KBM-7 (cell line): ENCODE measurements at regions not wholly inside any gene's neighbourhood (a gene's known extent, or its start where the extent isn't known, plus 50 kb on each side); places are given as distances from the start of the nearest gene placed in this dataset.
"Not testable (repeated sequence)": the region's sequence is repeated elsewhere in the genome, so short reads cannot be mapped to it uniquely, and the experiment has no call there.

Source experiments
- DNase-seq: peaks from one replicate; pipeline ENCODE4 v3.0.0-alpha.2; 2015
- in situ Hi-C: fragments of 300-500 bp; cut with MboI; formaldehyde crosslinking; loops from 2 replicates; pipeline ENCODE4 v1.14.3; 2020; ENCODE audit warnings: low sequenced_read_pairs, low pct_unique_long_range_greater_than_20kb, mixed read lengths

DNA sequence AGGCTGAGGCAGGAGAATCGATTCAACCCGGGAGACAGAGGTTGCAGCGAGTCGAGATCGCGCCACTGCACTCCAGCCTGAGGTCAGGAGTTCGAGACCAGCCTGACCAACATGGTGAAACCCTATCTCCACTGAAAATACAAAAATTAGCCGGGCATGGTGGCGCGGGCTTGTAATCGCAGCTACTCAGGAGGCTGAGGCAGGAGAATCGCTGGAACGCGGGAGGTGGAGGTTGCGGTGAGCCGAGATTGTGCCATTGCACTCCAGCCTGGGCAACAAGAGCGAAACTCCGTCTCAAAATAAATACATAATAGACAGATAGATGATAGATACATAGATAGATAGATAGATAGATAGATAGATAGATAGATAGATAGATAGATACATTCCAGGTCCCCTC, 233.3 kb downstream of the CRLF2 start:
- in situ Hi-C loops, DNase-seq: not testable (repeated sequence)

DNA sequence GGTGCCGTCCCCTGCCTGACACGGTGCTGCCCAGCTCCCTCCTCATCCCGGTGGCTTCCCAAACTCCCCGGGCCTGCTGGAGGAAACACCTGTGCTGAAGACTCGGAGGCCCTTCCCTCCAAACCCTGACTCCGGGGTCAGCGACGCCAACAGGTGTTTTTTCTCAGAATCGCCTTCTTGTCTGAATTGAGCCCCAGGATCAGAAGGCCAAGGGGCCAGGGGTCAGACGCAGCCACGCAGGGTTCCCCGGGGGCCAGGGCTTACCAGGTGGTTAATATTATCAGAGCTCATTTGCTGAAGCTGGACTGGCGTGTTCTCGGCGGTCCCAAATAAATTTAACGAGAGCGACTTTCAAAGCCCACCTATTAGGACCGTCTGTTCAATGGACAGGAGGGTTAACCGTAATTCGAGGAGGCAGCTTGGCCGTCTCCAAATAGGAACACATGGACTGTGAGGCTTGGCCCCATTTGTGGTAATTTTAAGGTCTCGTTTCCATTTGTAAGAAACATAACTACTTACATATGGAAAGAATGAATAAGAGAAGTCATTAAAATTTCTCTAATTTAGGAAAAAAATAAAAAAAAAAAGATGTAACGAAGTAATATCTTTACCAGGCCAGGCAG, 239.3 kb downstream of the CRLF2 start:
- DNase-seq: no peak
- in situ Hi-C loops: no loop called here

DNA sequence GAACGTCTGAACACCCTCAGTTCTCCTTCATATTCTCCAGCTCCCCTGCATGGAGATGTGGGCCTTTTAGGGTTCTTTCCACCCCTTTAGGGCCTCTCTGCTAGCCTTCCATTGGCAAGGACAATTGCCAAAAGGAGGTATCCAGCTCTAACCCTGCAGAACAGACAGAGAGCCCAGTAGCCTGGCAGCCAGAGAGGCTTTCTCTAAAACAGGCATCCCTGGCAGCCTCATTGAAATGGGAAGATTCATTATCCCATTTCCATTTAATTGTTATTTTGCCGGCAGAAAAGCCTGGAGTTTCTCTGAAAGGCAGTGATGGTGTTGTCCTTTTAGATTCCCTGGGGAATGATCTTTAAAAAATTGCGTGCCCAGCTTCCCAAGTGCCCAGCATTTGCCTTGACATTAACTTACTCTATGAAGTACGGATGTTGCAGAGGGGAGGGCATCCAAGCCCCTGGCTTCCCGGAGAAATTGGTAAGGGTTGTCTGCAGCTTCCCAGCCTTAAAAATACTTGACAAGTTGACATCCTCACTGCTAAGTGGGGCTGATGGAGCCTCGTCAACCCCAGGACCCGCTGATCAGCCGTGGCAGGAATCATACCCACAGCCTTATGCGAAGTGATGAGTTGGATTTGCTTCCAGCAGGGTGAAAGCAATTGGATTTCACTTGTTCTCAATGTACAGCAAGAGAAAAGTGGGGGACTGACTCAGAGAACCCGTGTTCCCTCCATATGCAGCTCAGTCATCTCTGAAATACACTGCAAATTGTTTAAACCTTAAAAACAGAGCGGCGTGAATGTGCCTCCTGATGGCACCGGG, 244.1 kb downstream of the CRLF2 start:
- DNase-seq: no peak
- in situ Hi-C loops: no loop called here

DNA sequence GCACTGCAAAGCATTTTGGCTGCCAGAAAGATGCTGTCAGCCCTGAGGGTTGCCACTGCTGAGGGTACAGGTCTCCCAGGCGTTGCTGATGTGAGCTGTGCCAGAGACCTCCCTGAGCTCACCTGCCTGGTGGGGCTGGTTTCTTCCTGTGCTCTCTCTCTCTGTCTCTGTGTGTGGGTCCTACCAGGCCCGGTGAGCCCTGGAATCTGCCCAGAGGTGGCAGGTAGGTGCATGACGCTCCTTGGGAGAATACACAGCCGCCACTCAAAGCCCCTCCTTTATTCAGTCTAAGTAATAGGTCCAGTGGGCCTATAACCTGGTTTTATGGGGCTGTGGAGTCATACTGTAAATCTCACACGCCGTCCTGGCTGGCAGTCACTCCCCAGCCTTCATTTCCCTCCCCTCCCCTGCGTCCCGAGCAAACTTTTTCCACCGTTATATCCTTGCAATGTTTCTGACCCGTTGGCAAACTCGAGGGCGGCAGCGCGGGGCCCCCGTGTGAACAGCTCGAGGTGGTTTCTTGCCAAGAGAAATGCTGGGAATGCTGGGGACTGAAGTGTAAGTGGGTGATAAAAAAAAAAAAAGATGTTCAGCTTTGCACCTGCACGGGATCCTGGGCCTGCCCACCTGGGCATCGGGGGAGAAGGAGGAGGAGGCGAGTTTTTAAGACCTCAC, 245.9 kb downstream of the CRLF2 start:
- in situ Hi-C loops: no loop called here
- no peak for DNase-seq

DNA sequence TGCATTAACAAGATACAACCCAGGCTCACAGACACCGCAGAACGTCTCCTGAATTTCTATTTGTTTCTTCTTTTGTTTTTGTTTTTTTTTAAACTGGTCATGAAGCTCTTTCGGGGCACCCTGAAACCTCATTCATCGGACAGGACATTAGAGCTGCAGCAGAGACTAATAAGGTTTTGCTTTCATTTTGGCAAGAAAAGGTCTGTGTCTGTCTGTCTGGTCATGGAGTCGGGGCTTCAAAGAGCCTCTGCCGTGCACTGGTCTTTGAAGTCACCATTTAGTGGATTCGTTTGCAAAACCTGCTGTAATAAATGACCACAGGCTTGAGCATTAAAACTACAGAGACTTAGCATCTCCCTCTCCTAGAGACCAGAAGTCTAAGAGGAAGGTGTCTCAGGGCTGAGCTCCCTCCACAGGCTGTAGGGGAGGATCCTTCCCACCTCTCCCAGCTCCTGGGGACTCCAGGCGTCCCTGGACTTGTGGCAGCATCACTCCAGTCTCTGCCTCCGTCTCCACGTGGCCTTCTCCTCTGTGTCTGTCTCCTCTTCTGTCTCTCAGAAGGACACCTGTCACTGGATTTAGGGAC, 247.5 kb downstream of the CRLF2 start:
- in situ Hi-C loops: no loop called here
- DNase-seq: no peak

DNA sequence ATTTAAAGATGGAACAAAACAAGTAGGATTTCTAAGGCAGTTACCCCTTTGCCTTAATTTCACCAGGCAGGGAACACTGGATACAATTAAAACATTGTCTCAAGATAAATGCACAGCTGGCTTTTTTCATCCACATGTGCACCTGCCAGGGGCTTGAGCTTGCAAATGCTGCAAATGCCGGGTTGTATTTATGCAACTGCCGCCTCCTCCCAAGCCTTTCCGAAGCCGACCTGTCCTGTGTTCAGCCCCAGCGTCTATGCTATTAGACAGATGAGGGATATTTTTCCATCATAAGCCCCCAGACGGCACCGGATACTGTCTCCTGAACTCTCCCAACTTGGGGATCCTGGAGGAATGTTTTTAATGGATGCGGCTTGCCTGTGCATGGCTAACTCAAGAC, 251.6 kb downstream of the CRLF2 start:
- in situ Hi-C loops: no loop called here
- DNase-seq: no peak

DNA sequence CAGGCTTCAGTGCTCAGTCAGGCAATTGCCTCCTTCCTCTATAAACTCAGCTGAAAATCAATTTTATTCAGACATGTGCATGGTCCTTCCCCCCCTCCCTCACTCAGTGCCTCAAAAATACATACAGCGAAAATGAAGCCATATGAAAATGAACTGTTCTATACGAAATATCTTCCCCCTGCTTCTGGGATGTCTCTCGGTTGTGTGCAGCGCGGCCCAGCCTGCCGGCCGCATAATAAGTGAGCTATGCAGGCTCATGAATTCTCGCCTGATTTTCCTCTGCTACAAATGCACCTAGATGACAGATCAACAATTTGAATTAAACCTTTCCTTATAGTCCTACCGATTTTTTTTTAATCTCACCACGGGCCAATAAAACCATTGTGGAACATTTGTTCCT, 252.9 kb downstream of the CRLF2 start:
- DNase-seq: no peak
- in situ Hi-C loops: no loop called here

DNA sequence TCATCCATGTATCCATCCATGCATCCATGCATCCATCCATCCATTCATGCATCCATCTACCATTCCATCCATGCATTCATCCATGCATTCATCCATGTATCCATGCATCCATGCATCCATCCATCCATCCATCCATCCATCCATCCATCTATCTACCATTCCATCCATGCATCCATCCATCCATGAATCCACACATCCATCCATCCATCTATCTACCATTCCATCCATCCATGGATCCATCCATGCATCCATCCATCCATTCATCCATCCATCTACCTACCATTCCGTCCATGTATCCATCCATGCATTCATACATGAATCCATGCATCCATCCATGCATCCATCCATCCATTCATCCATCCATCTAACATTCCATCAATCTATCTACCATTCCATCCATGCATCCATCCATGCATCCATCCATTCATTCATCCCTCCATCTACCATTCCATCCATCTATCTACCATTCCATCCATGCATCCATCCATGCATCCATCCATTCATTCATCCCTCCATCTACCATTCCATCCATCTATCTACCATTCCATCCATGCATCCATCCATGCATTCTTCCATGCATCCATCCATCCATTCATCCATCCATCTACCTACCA, 257.2 kb downstream of the CRLF2 start:
- DNase-seq, in situ Hi-C loops: not testable (repeated sequence)

DNA sequence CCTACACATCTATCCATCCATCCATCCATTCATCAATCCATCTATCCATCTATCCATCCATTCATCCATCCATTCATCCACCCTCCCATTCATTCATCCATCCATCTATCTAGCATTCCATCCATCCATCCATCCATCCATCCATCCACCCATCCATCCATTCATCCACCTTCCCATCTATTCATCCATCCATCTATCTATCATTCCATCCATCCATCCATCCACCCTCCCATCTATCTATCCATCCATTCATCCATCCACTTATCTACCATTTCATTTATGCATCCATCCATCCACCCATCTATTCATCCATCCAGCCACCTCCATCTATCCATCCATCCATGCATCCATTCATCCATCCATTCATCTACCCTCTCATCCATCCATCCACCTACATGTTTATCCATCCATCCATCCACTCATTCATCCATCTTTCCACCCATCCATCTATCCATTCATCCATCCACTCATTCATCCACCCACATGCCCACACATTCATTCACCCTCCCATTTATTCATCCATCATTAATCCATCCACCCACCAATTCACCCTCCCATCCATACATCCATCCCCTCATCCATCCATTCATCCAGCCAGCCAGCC, 258.5 kb downstream of the CRLF2 start:
- DNase-seq: no peak
- in situ Hi-C loops: no loop called here

DNA sequence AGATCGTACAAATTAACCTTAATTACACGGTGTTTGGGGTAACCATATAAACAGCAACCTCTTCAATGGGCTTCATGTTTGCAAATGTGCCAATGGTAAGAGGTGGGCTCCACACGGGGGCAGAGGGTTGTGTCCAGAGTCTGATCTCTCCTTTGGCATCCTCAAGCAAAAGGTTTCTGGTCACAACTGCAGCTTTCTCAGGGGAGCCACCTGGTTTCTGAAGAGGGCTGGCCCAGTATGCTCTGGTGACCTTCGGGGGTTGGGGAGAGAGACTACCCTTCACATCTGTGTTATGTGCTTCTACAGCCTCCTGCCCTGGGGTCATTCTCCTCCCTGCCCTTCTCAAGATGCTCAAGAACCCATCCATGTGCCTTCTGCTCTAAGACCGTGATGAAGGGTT, 259.6 kb downstream of the CRLF2 start:
- no peak for DNase-seq
- in situ Hi-C loops: no loop called here

DNA sequence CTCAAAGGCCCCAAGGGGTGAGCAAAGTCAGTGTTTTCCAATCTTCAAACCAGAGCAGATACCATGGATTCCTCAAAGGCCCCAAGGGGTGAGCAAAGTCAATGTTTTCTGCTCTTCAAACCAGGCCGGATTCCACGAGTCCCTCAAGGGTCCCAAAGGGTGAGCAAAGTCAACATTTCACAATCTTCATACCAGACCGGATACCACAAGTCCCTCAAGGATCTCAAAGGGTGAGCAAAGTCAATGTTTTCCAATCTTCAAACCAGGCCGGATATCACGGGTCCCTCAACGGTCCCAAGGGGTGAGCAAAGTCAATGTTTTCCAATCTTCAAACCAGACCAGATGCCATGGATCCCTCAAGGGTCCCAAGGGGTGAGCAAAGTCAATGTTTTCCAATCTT, 265.2 kb downstream of the CRLF2 start:
- in situ Hi-C loops, DNase-seq: not testable (repeated sequence)

DNA sequence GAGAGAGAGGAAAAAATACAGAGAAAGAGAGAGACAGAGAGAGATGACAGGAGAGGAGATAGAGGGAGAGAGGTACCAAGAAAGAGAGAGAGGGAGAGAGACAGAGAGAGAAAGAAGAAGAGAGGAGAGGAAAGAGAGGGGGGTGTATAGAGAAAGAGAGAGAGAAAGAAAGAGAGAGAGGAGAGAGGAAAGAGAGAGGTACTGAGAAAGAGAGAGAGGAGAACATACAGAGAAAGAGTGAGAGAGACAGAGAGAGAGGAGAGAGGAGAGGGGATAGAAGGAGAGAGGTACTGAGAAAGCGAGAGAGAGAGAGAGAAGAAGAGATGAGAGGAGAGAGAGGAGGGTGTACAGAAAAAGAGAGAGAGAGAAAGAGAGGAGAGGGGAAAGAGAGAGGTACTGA, 269.4 kb downstream of the CRLF2 start:
- in situ Hi-C loops: no loop called here
- DNase-seq: no peak

DNA sequence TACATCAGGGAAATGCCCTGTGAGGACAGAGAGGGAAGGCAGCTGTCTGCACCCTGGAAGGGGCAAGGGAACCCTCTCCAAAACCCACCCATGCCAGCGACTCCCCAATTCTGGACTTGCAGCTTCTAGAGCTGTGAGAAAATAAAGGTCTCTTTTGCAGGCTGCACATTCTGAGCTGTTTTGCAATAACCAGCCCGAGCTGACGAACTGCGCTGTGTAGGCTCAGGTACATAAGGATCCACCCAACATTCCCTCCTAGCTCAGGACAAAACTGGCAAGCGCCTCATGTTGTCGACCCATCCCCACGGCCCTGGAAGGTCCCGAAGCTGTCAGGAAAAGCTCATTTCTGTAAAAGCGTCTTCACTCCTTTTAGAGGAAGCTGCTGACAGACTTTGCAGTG, 271.8 kb downstream of the CRLF2 start:
- DNase-seq: no peak
- in situ Hi-C loops: no loop called here

DNA sequence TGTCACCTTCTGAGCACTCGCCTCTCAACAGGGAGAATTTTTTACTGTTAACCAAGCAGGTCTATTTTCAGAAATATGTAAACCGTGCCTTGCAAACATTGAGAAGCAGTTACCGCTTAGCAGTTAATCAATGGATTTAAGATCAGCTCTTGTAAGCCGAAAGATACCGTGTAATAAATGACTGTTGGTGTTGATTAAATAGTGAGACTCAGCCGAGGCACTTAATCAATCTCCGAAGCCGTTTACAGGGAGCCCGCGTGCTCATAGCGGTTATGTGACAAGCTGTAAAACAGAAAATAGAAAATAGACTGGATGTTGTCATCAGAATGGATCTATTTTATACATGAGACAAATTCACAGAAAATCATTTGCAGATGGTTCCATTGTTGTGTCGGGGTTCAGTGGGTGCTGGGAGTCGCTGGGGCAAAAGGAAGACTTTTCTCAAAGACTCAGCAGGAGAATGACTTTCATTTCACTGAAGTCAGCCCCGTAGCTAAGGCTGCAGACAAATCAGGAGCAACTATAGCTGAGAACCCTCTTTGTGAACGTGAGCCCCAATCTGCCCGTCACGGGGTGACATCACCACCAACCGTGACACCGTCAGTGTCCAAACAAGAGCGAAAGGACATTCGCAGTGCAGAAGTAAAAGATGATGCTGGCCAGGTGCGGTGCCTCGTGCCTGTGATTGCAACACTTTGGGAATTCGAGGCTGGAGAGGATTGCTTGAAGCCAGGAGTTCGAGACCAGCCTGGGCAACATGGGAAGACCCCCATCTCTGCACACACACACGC, 275.3 kb downstream of the CRLF2 start:
- DNase-seq: no peak
- in situ Hi-C loops: no loop called here

DNA sequence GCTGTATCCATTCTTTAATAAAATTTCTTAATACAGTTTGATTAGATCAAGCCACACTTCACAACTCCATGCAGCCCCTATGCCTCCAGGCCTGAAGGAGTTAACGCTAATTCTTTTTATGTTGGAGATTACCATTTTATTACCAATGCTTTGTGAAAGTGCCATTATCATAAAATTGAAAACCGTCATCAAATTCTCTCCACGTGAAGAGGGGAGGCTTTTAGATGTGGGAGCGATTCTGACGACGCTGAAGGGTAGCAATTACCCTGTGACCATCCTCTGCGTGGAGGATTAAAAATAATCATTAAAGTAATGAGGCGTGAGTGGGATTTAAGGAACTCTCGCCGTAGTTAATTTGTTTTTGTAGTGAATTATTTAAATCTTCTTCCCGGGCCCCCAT, 278.8 kb downstream of the CRLF2 start:
- in situ Hi-C loops: no loop called here
- no peak for DNase-seq

DNA sequence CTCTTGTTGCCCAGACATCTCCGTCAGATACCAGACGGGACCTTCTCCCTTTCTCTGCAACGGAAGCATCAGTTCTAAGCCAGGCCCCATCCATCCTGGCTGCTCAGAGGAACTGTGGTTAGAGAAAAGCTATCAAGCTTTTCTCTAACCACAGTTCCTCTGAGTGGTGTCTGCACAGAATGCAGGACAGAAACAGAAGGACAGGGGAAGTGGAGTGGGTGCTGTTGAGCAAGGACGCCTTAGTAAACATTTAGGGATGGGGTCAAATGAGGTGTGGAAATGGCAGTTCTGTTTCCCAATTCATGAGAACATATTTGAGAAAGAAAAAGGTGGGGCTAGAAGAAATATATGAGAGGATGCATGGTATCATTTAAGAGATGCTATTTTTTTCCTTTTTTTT, 283.8 kb downstream of the CRLF2 start:
- peak; percentile 79 for DNase-seq
- in situ Hi-C loops: no loop called here

DNA sequence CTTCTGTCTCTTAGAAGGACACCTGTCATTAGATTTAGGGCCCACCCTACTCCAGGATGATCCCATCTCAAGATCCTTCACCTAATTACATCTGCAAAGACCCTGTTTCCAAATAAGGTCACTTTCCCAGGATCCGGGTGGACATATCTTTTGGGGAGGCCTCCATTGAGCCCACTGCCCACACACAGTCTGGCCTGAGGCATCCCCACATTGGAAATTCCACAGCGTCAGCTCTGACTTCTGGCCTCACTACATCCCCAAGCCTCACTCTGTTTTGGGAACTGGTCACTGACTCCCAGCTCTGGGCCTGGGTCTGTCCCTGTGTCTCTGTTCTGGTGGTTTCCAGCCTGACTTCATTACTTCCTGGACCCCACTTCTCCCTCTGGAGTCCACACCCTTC, 285.5 kb downstream of the CRLF2 start:
- DNase-seq: no peak
- in situ Hi-C loops: no loop called here

DNA sequence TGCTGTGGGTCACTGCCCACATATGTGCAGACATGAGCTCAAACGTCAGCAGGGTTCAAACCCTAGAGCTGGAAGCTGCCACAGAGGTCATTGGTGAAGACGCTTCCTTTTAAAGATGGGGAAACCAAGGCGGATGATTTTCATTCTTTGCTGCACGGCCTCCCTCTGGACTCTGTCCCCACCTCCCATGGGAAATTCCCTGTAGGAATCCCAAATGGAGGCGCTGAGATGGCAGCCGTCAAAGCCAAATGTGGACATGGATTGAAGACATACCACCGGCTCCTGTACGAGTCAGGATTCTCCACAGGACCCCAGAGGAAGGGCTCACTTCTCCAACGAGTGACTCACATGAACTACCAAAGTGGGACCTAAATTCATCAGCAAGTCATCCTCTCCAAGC, 286.4 kb downstream of the CRLF2 start:
- in situ Hi-C loops: no loop called here
- DNase-seq: no peak

DNA sequence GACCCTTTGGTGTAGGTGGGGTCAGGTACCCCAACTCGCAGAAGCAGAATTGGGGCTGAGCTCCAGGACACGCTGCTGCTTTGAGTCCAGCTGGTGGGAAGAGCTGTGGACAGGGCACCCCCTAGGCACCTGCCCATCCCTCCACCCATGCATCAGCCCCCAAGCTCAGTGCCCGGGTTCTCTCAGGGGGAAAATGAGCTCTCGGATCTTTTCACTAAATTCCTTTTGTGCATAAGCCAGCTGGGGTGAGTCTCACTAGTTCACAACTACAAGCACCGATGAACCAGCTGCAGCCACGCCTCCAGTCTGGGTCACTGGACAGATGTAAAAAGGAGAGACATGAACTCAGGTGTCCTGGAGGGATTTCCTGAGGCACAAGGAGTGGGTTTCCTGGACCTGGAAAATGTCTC, 286.8 kb downstream of the CRLF2 start:
- no peak for DNase-seq
- in situ Hi-C loops: no loop called here
